Esophagus muscularis mucosa (tissue), 4 donors: ENCODE measurements at regions not wholly inside any gene's neighbourhood (a gene's known extent, or its start where the extent isn't known, plus 50 kb on each side); places are given as distances from the start of the nearest gene placed in this dataset.
"Not testable (repeated sequence)": the region's sequence is repeated elsewhere in the genome, so short reads cannot be mapped to it uniquely, and the experiment has no call there.

Experiments used
- DNase-seq: peaks from one replicate; pipeline ENCODE4 v3.0.0-alpha.2; 2017; ENCODE audit errors: extremely low spot score
- H3K27ac ChIP-seq, 4 donors: fragments of 200-600 bp; sonication (generic); replicated peaks in 1 of 4; 1 replicate in 3 of 4; 2 replicates in 1 of 4; pipeline ENCODE4 v1.5.1; 2016 to 2019; ENCODE audit warnings: mild to moderate bottlenecking in 1 of 4
- H3K27me3 ChIP-seq, 4 donors: fragments of 200-600 bp; sonication (generic); one replicate each; pipeline versions ENCODE4 v1.5.1 to v1.6.0; 2016 to 2019
- H3K36me3 ChIP-seq, 4 donors: fragments of 200-600 bp; sonication (generic); one replicate each; pipeline ENCODE4 v1.5.1; 2016 to 2019
- H3K4me1 ChIP-seq, 4 donors: fragments of 200-600 bp; sonication (generic); one replicate each; pipeline ENCODE4 v1.5.1; 2016 to 2019
- H3K4me3 ChIP-seq, 4 donors: fragments of 200-600 bp; sonication (generic); 1 replicate in 2 of 4; 2 replicates in 2 of 4; pipeline ENCODE4 v1.5.1; 2016 to 2019; ENCODE audit warnings: mild to moderate bottlenecking in 4 of 4, moderate library complexity in 1 of 4
- H3K9me3 ChIP-seq, 4 donors: fragments of 200-600 bp; sonication (generic); 1 replicate in 3 of 4; 2 replicates in 1 of 4; pipeline ENCODE4 v1.5.1; 2016 to 2019
- WGBS: methylation state at CpG from one replicate; pipeline ENCODE4 v1.1.5; 2018; 5-methylcytosine and 5-hydroxymethylcytosine counted together
- intact Hi-C: fragments of 100-400 bp; cut with DNase I; formaldehyde crosslinking; loops from one replicate; pipeline ENCODE4 v1.15.1; 2023

DNA sequence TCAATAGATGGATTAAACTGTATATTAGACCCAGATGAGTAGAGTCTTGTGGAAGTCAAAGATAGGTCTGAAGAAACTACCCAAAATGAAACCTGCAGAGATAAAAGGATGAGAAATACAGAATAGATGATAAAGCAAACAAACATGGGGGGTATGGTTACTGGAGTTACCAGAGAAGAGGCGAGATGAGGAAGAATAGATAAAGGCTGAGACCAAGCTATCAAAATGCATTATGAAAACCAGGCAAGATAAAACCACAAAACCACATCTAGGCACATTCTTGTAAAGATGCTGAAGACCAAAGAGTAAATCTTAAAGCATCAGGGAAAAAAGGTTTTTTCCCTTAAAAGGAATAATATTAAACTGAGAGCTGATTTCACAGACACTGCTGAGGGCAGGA lies 271.8 kb upstream of the NBPF12 start:
- H3K27me3 ChIP-seq, DNase-seq, H3K36me3 ChIP-seq, intact Hi-C loops, H3K27ac ChIP-seq, H3K9me3 ChIP-seq, H3K4me1 ChIP-seq, H3K4me3 ChIP-seq: not testable (repeated sequence)
- no CpG with 5 or more reads among the region's 1 CpG for WGBS

DNA sequence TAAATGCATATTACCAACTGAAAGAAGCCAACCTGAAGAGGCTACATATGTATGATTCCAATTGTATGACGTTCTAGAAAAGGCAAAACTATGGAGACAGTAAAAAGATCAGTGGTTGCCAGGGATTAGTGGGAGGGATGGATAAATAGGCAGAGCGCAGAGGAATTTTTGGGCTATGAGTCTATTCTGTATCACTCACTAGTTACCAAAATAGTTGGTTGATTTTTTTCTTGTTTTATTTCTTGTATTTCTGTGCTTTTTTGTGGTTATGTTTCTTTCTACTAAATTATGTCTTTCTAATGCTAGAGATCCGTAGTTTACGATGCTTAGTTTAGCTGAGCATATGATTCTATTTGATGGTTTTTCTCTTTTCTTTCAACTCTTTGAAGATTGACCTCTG lies 277.9 kb upstream of the NBPF12 start:
- H3K4me3 ChIP-seq, intact Hi-C loops: not testable (repeated sequence)
- WGBS, result 89% methylated on average over 4 of the region's 4 CpGs

DNA sequence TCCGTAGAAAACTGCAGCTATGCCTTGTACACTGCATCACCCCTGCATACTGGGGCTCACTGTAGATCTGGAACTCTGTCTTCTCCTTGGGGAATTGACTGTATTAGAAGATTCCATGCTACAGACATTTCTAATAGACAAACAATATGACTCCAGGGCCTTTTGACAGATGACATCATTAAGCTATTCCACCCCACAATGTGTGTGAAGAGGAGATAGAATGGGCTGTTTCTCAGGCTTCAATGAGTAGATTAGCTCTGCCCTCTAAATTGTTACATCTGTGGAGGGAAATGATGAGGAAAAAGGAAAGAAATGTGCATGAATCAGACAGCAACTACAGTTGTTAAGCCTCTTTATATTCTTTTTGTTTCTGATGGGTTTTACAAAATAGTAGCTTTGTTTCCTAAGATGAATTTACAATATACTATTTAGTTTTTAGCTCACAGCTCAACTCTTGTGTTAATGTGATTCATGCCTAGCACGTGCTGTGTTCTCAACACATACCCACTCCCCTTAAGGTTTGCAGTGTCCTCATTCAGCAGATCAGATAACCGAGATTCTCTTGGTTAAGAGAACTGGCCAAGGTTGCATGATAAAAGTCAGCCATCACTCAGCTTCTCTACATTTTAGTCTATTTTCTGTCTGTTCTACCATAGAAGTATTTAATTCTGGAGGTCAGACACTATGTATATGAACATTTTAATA lies 281.6 kb upstream of the NBPF12 start:
- H3K36me3 ChIP-seq, H3K27ac ChIP-seq, H3K4me3 ChIP-seq, intact Hi-C loops, H3K27me3 ChIP-seq, DNase-seq, H3K4me1 ChIP-seq, H3K9me3 ChIP-seq: not testable (repeated sequence)
- no CpG with 5 or more reads among the region's 3 CpGs for WGBS

More for the DNA sequence above, 277.9 kb upstream of the NBPF12 start:
- H3K27ac ChIP-seq, H3K4me1 ChIP-seq, H3K36me3 ChIP-seq, H3K9me3 ChIP-seq, DNase-seq, H3K27me3 ChIP-seq: not testable (repeated sequence)

DNA sequence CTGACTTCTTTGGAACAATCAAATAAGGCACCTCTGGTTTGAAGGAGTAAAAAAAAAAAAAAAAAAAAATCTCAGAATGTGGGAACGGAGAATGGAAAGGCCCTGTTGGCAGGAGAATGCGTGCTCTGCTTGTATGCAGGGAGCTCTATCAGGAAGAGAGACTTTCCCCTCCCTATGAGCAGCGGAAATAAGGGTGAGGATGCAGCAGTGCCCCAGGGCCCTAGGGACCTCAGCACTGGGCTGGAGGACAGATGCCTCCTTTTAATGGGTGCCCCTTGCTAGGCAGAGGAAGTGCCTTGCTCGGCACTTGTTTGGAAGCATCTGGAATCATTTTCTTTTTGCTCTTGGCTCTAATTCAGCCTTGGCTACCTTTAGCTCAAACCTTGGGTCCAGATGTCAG lies 283.4 kb upstream of the NBPF12 start:
- H3K36me3 ChIP-seq, H3K4me3 ChIP-seq, H3K4me1 ChIP-seq, H3K27me3 ChIP-seq, H3K9me3 ChIP-seq, DNase-seq, intact Hi-C loops, H3K27ac ChIP-seq: not testable (repeated sequence)
- 45% methylated on average over 1 of the region's 4 CpGs for WGBS

DNA sequence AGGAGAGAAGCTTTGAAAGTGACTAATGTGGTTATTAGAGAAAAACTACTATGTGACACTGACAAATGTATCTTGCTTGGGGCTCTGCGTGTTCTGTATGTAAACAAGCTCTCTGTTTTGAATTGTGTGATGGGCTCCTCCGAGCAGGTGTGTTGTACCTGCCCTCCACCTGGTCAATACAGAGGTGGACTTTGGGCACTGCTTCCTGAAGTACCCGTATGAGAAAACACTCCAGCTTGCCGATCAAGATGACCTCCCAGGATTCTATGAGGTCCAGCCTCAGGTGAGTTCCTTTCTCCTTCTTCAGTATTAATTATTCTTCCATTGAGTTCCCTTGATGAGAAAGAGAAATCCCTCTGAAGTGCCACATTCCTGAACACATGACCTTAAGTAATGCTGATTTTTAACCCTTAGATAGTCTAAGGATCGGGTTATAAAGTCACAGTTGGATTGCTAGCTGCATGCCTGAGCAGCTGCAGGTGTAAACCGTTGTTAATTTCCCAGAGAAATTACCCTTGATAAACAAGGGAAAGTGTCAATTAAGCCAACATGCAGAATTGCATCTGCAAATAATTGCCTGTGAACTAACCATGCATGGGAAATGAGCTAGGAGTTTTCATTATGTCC lies 292.0 kb upstream of the NBPF12 start:
- DNase-seq, H3K36me3 ChIP-seq, H3K4me1 ChIP-seq, H3K27ac ChIP-seq, H3K27me3 ChIP-seq, intact Hi-C loops, H3K9me3 ChIP-seq, H3K4me3 ChIP-seq: not testable (repeated sequence)
- WGBS, result 69% methylated on average over 2 of the region's 6 CpGs

DNA sequence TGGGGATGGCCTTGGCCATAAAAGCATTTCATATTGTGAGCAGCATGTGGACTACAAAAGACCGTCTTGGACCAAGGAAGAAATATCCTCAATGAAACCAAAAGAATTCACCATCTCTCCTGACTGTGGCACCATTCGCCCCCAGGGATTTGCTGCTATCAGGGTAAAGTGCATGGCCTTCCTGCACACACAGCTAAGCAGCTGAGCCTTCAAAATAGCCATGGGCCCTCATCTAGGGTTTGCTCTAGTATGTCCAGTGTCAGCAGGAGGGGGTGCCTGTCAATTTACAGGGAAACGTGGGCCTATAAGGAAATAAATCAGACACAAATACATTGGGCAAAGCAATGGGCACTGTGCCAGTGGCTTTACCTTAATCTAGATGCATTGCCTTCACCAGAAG lies 296.6 kb upstream of the NBPF12 start:
- H3K4me1 ChIP-seq, H3K27me3 ChIP-seq, H3K9me3 ChIP-seq, H3K36me3 ChIP-seq, H3K4me3 ChIP-seq, DNase-seq, intact Hi-C loops, H3K27ac ChIP-seq: not testable (repeated sequence)
- WGBS, result 100% methylated on average over 1 of the region's 3 CpGs

DNA sequence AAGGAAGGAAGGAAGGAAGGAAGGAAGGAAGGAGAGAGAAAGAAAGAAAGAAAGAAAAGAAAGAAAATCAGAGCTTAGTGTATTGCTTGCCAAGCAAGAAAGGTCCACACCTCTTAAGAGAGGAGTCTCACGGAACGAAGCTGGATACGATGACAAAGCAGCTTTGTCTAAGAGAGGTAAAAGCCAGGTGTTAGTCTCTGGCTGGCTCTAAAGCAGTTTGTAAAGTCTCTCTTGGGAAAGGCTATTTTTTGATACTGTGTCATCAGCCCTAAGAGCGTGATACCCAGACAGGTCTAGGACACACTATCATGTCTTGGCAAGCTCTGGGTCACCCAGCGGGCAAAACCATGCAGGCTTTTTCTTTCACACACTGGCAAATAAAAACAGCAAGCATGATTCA lies 297.5 kb upstream of the NBPF12 start:
- H3K27ac ChIP-seq, H3K27me3 ChIP-seq, DNase-seq, H3K36me3 ChIP-seq, H3K4me3 ChIP-seq, intact Hi-C loops, H3K9me3 ChIP-seq, H3K4me1 ChIP-seq: not testable (repeated sequence)
- 89% methylated on average over 5 of the region's 5 CpGs for WGBS

DNA sequence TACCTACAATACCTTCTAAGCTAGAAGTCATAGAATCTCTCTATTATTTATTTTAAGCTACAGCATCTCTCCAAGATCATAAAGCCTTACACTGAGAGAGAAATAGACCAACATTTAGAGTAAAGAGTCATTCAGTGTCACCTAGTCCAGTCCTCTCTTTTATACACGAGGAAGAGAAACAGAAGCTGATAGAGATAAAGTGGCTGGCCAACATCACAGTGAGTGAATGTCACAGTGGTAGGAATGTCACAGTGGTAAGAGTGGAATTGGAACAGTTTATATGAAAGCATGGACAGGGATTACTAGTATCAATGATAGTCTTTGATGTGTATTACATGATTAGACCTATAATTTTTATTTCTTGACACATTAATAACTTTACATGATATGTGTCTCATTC lies 307.8 kb upstream of the NBPF12 start:
- H3K9me3 ChIP-seq, H3K27ac ChIP-seq, intact Hi-C loops, H3K4me3 ChIP-seq, DNase-seq, H3K4me1 ChIP-seq, H3K27me3 ChIP-seq, H3K36me3 ChIP-seq: not testable (repeated sequence)
- WGBS, result no CpG with 5 or more reads among the region's 1 CpG

DNA sequence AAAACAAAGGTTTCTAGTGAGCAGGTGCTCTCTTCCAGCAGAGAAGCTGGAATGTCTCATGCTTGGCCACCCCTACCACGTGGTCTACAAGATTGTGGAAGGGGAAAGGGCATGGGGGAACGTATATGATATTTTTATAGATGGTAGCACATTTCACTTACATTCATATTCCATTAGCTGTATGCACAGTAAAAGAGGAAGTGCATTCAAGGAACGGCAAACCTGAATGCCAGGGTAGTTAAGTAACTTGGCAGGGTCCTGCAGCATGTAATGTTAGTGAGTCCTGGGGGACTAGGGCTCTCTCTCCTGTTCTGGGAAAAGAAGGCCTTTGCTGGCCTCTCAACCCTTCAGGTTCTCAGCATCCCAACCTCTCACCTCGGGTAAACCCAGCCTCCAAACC lies 319.5 kb upstream of the NBPF12 start:
- H3K4me1 ChIP-seq, intact Hi-C loops, H3K27ac ChIP-seq, H3K27me3 ChIP-seq, DNase-seq, H3K36me3 ChIP-seq, H3K4me3 ChIP-seq, H3K9me3 ChIP-seq: not testable (repeated sequence)
- 69% methylated on average over 3 of the region's 4 CpGs for WGBS

DNA sequence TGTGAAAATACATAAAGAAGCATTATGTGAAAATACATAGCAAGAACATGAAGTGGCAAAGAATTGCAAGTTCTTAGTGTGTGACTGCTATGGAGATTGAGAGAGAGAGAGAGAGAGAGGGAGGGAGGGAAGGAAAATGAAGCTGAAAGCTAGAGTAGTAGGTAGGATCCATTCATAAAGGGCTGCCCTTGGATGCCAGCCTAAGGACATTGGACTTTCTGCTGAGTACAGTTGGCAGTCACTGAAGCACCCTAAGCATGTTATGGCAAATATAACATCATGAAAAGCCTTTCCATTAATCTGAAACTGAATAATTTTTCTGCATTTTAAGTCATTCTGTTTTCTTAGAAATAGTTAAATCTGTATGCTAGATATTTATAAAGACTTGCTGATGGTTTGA lies 333.4 kb upstream of the NBPF12 start:
- DNase-seq, H3K27me3 ChIP-seq, H3K36me3 ChIP-seq, H3K4me3 ChIP-seq, H3K4me1 ChIP-seq, H3K9me3 ChIP-seq, H3K27ac ChIP-seq, intact Hi-C loops: not testable (repeated sequence)

DNA sequence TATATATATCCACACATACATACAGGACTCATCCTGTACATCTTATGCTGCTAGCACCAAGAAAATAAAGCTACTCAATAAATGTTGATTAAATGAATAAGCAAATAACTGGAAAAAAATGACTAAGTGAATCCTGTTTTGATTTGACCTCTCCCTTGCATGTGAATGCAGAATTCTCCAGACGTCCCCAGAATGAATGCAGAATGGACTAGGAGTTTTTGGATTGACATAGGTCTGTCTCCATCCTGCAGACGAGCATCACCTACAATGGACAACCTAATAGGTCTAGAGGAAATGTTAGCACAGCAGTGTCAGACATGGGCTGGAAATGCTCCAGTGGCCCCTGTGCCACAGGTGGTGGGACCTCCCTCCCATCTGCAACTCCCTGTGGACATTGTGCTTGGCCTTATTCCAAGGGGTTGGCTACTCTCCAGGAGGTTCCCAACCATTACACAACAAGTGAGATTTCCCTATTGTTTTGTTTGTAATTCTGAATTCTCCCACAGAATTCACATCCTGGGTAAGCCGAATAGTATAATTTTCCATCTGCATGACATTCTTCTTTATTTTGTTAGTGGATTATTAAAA lies 337.3 kb upstream of the NBPF12 start:
- H3K27me3 ChIP-seq, H3K27ac ChIP-seq, intact Hi-C loops, H3K36me3 ChIP-seq, H3K4me3 ChIP-seq, H3K4me1 ChIP-seq, DNase-seq, H3K9me3 ChIP-seq: not testable (repeated sequence)
- WGBS, result 36% methylated on average over 1 of the region's 3 CpGs

DNA sequence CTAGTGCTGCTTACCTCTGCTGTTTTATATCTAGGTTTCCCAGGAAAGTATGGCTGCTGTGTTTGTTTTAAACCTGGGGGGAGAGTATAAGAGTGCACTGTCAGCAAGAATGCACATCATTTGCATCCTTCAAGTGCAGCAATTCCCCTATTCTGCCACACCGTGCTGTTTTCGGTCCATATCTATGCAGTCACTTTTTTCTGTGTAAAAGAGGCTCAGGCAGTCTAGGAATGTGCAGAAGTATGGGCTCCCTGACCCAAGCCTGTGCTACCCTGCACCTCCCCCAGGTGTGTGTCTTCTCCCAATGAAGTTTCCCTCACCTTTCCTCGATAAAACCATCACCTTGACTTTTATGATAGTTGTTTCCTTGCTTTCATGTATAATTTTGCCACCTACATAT lies 338.2 kb upstream of the NBPF12 start:
- H3K27me3 ChIP-seq, DNase-seq, H3K4me3 ChIP-seq, H3K9me3 ChIP-seq, H3K27ac ChIP-seq, intact Hi-C loops, H3K36me3 ChIP-seq, H3K4me1 ChIP-seq: not testable (repeated sequence)
- 92% methylated on average over 1 of the region's 3 CpGs for WGBS

DNA sequence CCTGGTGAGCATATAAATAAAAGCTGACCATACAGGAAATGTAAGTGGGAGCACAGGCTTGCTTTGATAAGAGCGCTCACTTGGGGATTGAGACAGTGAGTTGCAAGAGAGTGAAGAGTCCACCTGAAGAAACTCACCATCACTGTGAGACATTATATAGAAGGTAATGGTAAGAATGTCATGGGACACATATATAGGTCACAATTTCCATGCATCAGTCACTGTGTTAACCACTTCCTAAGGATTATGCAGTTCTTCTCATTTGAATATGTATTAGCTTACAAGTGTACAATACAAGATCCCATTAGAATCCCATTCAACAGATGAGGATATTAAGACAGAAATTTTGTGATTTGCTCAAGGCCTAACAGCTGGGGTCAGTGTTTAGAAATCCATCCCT lies 352.4 kb upstream of the NOTCH2NLA start:
- H3K27me3 ChIP-seq, DNase-seq, H3K27ac ChIP-seq, H3K9me3 ChIP-seq, intact Hi-C loops, H3K4me3 ChIP-seq, H3K4me1 ChIP-seq, H3K36me3 ChIP-seq: not testable (repeated sequence)
- 100% methylated on average over 1 of the region's 1 CpG for WGBS
